ENCODE measurements at regions not wholly inside any gene's neighbourhood (a gene's known extent, or its start where the extent isn't known, plus 50 kb on each side); places are given as distances from the start of the nearest gene placed in this dataset.

DNA sequence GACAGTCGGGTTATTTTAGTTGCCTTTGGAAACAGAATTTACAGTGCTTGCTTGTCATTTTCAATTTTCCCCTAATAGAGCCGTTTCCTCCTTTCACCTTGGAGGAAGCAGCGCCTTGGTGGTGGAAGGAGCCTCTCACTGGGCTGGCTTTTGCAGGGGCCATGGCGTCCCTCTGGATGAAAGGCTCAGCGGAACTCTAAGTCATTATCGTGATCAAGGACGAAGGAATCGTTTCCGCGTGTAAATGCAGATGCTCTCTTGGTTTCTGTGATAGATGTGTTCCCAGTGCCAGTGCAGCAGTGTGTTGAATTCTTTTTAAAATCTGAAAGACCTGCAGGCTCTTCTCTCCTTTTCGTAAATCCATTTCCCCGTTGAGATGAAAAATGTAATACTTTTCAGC is 126.2 kb upstream of the LMO4 start:
- H3K4me1 ChIP-seq (replicated peaks): no peaks in the 10 kb centered on the region
- H3K4me3 ChIP-seq: no peak overlapping the region
- no peaks in the 10 kb centered on the region for H3K36me3 ChIP-seq
- no peaks in the 10 kb centered on the region for H3K9me3 ChIP-seq (replicated peaks)
- no peak overlapping the region for H3K27ac ChIP-seq
- DNase-seq (ENCODE audit: low read depth in 1 of 2, low spot score in 2 of 2): no peak
- no peaks in the 10 kb centered on the region for H3K27me3 ChIP-seq (replicated peaks)

DNA sequence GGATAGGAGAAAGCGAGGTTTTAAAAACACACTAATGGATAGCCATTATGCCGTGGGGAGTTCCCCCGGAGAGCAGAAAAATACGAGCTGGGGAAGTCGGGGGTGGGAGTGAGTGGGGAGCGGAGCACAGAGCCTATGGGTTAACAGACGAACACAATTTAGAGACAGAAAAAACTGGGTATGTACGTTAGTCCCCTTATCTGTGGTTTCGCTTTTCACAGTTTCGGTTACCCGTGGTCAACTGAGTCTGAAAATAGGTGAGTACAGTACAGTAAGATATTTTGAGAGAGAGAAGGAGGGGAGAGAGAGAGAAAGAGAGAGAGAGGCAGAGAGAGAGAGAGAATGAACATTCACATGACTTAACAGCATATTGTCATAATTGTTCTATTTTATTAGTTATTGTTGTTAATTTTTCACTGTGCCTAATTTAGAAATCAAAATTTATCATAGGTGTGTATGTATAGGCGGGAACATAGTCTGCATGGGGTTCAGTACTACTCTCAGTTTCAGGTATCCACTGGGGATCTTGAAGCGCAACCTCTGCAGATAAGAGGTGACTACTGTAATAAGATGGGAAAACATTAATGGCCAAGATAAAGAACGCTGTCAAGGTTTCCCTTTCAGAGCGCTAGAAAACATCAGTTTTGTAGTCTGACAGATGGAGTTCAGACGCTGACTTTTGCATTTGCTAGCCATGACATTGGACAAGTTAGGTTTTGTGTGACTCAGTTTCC is 125.6 kb upstream of the LMO4 start:
- DNase-seq (ENCODE audit: low read depth in 1 of 2, low spot score in 2 of 2): no peak
- Histone ChIP-seq H3K36me3 (no peaks in the 10 kb centered on the region), H3K4me1 (replicated peaks) (no peaks in the 10 kb centered on the region)

DNA sequence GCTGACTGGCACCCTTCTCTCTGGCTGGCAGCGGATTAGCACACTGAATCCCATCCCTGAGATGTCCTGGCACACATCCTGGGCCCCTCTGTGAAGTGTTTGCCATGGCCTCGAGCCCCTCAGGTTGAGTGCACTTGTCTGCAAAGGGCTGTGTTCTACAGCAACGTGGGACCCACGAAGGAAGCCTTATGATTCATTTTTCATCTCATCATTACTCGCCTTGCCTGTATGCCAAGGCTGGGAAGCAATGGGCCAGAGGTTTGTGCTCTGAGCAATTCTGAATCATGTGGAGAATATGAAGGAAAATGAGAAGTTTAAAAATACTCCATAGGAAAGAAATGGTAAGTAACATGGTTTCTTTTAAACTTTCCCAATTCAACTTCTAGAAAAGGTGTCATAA is 124.8 kb upstream of the LMO4 start:
- no peak for DNase-seq (ENCODE audit: low read depth in 1 of 2, low spot score in 2 of 2)
- no peak overlapping the region for H3K27ac ChIP-seq
- H3K4me3 ChIP-seq: no peak overlapping the region
- H3K4me1 ChIP-seq (replicated peaks): no peaks in the 10 kb centered on the region
- H3K27me3 ChIP-seq (replicated peaks): no peaks in the 10 kb centered on the region
- no peaks in the 10 kb centered on the region for H3K9me3 ChIP-seq (replicated peaks)
- H3K36me3 ChIP-seq: no peaks in the 10 kb centered on the region

More for the DNA sequence above, 125.6 kb upstream of the LMO4 start:
- Histone ChIP-seq H3K27ac (no peak overlapping the region), H3K27me3 (replicated peaks) (no peaks in the 10 kb centered on the region), H3K4me3 (no peak overlapping the region), H3K9me3 (replicated peaks) (no peaks in the 10 kb centered on the region)

DNA sequence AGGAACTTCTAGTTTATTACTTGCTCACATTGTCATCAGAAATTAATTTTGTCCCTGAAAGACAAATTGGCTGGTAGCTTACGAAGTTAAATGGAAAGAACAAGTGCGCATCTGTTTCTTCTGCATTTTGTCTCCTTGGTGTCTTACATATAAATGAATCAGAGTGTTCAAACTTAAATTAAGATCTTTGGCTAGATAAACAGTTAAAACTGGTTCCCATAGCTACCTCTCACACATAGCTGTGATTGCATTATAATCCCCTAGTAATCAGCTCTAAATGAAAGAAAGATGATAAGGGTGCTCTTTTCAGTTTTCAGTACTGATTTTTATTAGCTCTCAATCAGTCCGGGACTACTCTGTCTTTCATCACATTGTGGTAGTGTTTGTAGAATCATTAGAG is 124.2 kb upstream of the LMO4 start:
- Histone ChIP-seq H3K9me3 (replicated peaks) (no peaks in the 10 kb centered on the region), H3K27me3 (replicated peaks) (no peaks in the 10 kb centered on the region), H3K4me3 (no peak overlapping the region), H3K27ac (no peak overlapping the region), H3K4me1 (replicated peaks) (no peaks in the 10 kb centered on the region), H3K36me3 (no peaks in the 10 kb centered on the region)
- no peak for DNase-seq (ENCODE audit: low read depth in 1 of 2, low spot score in 2 of 2)

DNA sequence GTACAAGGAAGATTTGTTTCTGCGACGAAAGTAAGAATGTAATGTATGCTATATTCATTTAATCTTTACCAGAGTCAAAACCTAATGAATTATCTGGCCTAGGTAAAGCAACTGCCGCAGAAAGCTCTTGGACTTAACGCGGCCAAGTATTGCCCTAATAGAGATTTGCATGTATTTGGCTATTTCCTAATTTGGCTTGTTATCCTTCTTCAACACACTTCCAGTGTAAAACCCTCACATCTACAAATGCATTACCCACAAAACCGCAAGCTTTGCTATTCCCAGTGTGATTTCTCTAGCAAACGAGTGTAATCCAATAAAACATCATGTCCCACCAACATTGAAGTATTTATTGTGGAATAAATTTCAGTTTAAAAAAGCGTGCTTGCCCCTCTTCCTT is 123.8 kb upstream of the LMO4 start:
- Histone ChIP-seq H3K27me3 (replicated peaks) (no peaks in the 10 kb centered on the region), H3K36me3 (no peaks in the 10 kb centered on the region), H3K9me3 (replicated peaks) (no peaks in the 10 kb centered on the region), H3K4me3 (no peak overlapping the region), H3K4me1 (replicated peaks) (no peaks in the 10 kb centered on the region), H3K27ac (no peak overlapping the region)
- no peak for DNase-seq (ENCODE audit: low read depth in 1 of 2, low spot score in 2 of 2)

DNA sequence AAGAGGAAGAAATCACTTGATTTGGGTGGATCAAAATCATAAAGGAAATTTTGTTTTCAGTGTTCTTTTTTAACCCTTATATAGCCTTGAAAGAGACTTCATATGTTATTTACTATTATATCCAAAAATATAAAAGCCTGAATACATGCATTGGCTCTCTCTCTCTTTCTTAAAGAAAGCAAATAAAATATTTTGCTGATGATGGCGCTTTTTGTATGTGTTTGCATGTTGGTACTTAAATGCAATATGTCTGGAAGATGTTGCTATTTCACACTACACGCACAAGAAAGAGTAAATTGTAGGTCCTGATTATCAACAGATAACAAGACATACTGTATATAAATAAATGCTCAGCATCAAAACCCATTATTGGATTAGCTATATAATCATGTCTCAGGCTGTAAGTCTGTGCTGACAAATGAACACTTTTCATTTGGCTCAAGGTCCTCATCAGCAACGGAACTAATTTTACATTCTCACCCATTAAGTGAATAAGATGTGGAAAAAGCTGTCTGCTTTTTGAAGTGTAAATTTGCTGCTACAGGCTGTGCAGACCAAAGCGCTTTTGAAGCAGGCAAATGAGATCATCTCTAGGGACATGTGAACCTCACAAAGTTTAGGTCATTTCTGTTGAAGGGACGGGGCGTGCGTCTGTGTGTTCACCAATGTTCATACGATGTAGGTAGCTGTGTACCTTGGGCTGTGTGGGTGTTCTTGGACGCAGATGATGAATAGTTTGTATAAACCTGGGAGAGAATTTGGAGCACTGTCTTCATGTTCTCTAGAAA is 122.4 kb upstream of the LMO4 start:
- no peak overlapping the region for H3K4me3 ChIP-seq

DNA sequence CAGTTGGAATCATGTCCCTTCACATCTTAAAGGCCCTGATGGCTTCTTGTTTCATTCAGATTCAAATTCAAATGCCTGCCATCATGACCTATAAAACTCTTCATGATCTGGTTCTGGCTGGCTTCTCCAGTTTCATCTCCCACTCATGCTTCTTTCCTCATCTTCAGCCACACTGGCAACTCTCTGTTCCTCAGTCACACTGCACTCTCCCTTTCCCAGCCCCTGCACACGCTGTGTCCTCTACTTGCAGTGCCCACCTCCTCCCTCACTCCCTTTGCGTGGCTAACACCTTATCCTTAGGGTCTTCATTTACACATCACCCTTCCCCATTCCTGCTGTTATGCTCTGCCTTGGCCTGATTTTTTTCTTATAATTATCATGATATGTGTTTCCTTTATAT is 120.6 kb upstream of the LMO4 start:
- Histone ChIP-seq H3K9me3 (replicated peaks) (no peaks in the 10 kb centered on the region), H3K27ac (no peak overlapping the region), H3K27me3 (replicated peaks) (no peaks in the 10 kb centered on the region), H3K4me3 (no peak overlapping the region), H3K36me3 (no peaks in the 10 kb centered on the region), H3K4me1 (replicated peaks) (no peaks in the 10 kb centered on the region)
- peak in 1 of 2 experiments; percentile 11 for DNase-seq (ENCODE audit: low read depth in 1 of 2, low spot score in 2 of 2)

More for the DNA sequence above, 122.4 kb upstream of the LMO4 start:
- DNase-seq (ENCODE audit: low read depth in 1 of 2, low spot score in 2 of 2): no peak
- Histone ChIP-seq H3K9me3 (replicated peaks) (no peaks in the 10 kb centered on the region), H3K27ac (no peak overlapping the region), H3K36me3 (no peaks in the 10 kb centered on the region), H3K4me1 (replicated peaks) (no peaks in the 10 kb centered on the region), H3K27me3 (replicated peaks) (no peaks in the 10 kb centered on the region)

DNA sequence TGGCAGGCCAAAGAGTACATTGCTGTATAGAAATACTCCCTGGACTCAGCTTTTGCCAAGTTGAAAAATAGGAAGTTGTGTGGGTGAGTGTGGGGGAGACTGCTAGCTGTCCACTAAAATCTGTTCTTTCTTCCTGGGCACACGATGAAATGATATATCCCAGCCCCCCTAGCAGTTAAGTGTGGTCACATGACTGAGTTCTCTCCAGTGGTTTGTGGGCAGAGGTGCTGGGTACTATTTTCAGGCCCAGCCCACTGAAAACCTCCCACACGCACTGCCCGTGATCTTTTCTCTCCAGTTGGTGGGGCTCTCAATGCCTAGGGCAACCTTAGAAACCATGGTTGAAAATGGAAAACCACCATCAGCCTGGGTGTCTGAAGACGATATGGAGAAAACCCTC is 119.7 kb upstream of the LMO4 start:
- H3K36me3 ChIP-seq: no peaks in the 10 kb centered on the region
- DNase-seq (ENCODE audit: low read depth in 1 of 2, low spot score in 2 of 2): peak in 1 of 2 experiments; percentile 6
- H3K27ac ChIP-seq: no peak overlapping the region
- H3K9me3 ChIP-seq (replicated peaks): no peaks in the 10 kb centered on the region
- H3K4me3 ChIP-seq: no peak overlapping the region
- no peaks in the 10 kb centered on the region for H3K4me1 ChIP-seq (replicated peaks)
- no peaks in the 10 kb centered on the region for H3K27me3 ChIP-seq (replicated peaks)

DNA sequence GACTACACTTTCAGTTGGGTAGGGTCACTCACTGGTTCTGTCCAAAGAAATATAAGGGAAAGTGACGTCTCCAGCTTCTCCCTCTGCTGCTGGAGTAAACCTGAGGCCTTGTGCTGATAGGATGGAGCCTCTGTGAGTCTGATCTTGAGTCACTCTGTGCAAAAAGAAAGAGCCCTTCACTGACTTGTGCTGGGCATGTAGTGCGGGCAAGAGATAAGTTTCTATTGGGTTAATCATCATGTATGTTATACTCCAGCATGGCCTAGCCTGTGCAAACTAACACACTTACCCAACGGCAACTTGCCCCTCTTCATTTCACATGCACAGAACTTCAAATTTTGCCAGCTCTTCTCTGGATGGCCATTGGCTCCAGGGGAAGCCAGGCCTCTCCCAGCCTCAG is 118.5 kb upstream of the LMO4 start:
- H3K9me3 ChIP-seq (replicated peaks): no peaks in the 10 kb centered on the region; the same call in 1 of the 2 replicates

DNA sequence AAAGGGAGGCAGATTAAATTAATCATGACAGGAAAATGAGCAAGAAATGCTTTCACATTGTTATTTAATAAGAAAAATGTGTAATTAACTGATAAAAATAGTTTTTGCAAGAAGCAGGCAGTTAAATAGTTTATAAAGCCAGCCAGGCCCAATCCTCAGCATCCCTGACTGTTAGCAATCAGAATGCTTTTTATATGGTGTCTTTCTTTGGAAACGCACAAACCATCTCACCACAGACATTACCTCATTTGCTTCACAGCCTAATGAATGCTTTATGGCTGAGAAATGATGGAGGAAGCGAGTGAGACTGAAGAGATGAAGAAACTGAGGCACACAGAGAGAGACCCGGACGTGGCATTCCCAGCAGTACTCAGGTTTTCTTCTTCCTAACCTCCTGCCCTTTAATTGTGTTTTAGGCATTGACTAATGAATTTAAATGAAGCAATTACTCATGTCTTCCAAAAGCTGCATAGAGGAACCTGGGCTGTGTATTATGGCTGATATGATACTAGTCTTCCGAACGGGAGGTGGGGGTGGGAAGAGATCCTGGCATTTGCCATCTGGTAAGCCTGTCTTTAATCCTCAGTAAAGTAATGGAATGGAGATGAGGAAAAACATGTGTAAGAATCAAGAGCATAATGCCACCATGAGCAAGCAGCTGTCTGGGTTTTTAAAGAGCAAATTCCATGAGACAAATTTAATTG is 116.1 kb upstream of the LMO4 start:
- Histone ChIP-seq H3K36me3 (no peaks in the 10 kb centered on the region), H3K4me1 (replicated peaks) (no peaks in the 10 kb centered on the region), H3K27me3 (replicated peaks) (no peaks in the 10 kb centered on the region), H3K27ac (no peak overlapping the region), H3K9me3 (replicated peaks) (no peaks in the 10 kb centered on the region; the same call in 1 of the 2 replicates), H3K4me3 (no peak overlapping the region)
- DNase-seq (ENCODE audit: low read depth in 1 of 2, low spot score in 2 of 2): no peak

More for the DNA sequence above, 118.5 kb upstream of the LMO4 start:
- H3K27me3 ChIP-seq (replicated peaks): no peaks in the 10 kb centered on the region
- H3K4me1 ChIP-seq (replicated peaks): no peaks in the 10 kb centered on the region
- no peak overlapping the region for H3K4me3 ChIP-seq
- H3K36me3 ChIP-seq: no peaks in the 10 kb centered on the region
- no peak overlapping the region for H3K27ac ChIP-seq
- DNase-seq (ENCODE audit: low read depth in 1 of 2, low spot score in 2 of 2): no peak

DNA sequence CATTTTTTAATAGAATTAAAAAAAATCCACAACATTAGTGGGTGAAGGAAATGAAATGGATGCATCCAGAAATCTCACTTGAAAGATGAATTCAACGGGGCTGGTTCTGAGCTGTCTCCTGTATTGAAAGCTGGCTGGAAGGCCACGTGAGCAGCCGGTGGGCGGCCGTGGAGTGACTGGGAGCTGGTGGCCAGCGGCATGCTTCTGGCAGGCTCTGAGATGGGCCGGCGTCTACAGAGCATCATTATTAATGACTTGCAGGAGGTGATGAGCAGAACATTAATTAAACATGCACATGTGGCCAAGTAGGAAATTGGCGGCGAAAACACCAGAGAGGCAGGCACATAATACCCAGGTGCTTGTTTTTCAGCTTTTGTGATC is 115.6 kb upstream of the LMO4 start:
- no peak for DNase-seq (ENCODE audit: low read depth in 1 of 2, low spot score in 2 of 2)
- Histone ChIP-seq H3K9me3 (replicated peaks) (no peaks in the 10 kb centered on the region; the same call in 1 of the 2 replicates), H3K27ac (no peak overlapping the region), H3K4me1 (replicated peaks) (no peaks in the 10 kb centered on the region), H3K27me3 (replicated peaks) (no peaks in the 10 kb centered on the region), H3K36me3 (no peaks in the 10 kb centered on the region), H3K4me3 (no peak overlapping the region)

DNA sequence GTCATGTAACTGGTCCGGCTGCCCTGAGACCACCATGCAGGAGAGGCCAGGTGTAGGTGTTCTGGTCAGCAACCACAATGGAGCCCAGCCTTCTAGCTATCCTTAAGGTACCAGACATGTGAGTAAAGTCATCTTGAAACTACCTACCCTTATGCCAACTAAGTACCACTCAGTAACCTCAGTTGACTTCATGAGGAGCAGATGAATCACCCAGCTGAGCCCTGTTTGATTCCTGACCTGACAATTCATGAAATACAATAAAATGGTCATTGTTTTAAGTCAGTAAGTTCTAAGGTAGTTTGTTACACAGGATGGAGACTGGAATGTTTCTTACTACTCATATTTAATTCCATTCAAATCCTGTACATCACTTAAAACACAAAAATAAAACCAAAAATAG is 113.1 kb upstream of the LMO4 start:
- Histone ChIP-seq H3K27ac (no peak overlapping the region), H3K9me3 (replicated peaks) (no peaks in the 10 kb centered on the region; the same call in 1 of the 2 replicates), H3K27me3 (replicated peaks) (no peaks in the 10 kb centered on the region), H3K4me3 (no peak overlapping the region), H3K4me1 (replicated peaks) (peaks cover 10% of the 10 kb centered on the region), H3K36me3 (no peaks in the 10 kb centered on the region)
- DNase-seq (ENCODE audit: low read depth in 1 of 2, low spot score in 2 of 2): no peak

DNA sequence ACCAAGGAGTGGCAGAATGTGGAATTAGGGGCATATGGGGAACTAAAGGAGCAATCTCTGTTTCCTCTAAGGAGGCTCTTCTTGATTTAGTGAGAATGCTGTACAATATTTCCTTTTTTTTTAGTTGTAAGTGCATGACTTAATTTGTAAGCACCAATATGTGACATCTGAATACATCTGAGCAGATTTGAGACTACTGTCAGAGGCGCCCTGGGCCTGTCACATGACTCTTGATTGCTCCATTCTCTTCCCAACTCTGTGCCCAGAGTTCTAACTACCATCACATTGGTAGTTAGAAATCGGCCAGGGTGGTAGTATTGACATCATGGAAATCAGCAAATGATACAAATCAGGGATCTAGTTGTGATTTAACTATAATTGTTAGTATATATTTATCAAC is 110.1 kb upstream of the LMO4 start:
- peaks cover 30% of the 10 kb centered on the region for H3K4me1 ChIP-seq (replicated peaks)

DNA sequence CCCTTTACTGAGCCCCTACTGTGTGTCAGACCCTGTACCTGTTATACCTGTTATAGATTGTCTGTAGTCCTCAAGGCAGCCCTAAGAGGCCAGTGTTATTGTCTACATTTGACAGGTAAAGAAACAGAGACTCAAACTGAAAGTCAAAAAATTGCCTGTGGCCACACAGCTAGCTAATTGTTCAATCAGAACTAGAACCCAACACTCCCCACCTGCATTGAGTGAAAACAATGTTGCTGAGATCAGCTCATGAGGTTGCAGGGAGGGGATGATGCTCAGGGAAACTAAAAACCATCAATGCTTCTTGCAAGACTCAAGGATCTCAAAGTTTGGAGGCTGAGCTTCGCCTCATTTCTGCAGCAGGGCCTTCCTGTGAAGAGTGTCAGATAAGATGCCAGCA is 109.5 kb upstream of the LMO4 start:
- no peak for DNase-seq (ENCODE audit: low read depth in 1 of 2, low spot score in 2 of 2)
- no peaks in the 10 kb centered on the region for H3K27me3 ChIP-seq (replicated peaks)
- peaks cover 35% of the 10 kb centered on the region for H3K4me1 ChIP-seq (replicated peaks)
- no peak overlapping the region for H3K27ac ChIP-seq
- no peak overlapping the region for H3K4me3 ChIP-seq
- no peaks in the 10 kb centered on the region; the same call in 1 of the 2 replicates for H3K9me3 ChIP-seq (replicated peaks)
- no peaks in the 10 kb centered on the region for H3K36me3 ChIP-seq

More for the DNA sequence above, 110.1 kb upstream of the LMO4 start:
- Histone ChIP-seq H3K36me3 (no peaks in the 10 kb centered on the region), H3K4me3 (no peak overlapping the region), H3K27me3 (replicated peaks) (no peaks in the 10 kb centered on the region), H3K9me3 (replicated peaks) (no peaks in the 10 kb centered on the region; the same call in 1 of the 2 replicates), H3K27ac (no peak overlapping the region)
- no peak for DNase-seq (ENCODE audit: low read depth in 1 of 2, low spot score in 2 of 2)

Measured in SJSA1 (cell line).